GM12872 (cell line): ENCODE measurements at regions not wholly inside any gene's neighbourhood (a gene's known extent, or its start where the extent isn't known, plus 50 kb on each side); places are given as distances from the start of the nearest gene placed in this dataset.

Experiments used
- TF ChIP-seq, protein P1 (sequence below): IDR thresholded peaks from 3 replicates; pipeline ENCODE4 v1.5.1; 2011; ENCODE audit warnings: low read depth, mild to moderate bottlenecking, low read length, moderate library complexity; ENCODE audit not compliant: insufficient read depth

DNA sequence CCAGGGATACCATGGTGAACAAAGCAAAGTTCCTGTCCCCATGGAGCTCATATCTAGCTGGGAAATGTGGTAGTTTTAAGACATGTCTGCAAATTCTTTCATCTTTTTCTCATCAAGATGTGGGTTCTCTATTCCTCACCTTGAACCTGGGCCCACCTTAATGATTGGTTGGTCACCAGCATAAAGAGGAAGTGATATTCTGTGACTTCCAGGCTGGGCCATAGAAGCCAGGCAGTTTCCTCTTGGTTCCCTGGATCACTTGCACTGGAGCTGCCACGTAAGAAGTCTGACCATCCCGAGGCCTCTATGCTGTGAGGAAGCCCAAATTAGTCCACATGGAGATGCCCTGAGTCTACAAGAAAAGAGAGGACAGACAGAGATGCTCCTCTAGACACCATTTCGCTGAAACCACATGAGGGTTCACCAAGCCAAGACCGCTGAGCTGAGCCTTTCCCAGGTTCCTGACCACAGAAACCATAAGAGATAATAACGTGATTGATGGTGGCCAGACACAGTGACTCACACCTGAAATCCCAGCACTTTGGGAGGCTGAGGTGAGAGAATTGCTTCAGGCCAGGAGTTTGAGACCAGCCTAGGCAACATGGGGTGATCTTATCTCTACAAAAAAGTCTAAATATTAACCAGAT, 119.5 kb upstream of the ISX start:
- TF ChIP-seq, protein P1, sequence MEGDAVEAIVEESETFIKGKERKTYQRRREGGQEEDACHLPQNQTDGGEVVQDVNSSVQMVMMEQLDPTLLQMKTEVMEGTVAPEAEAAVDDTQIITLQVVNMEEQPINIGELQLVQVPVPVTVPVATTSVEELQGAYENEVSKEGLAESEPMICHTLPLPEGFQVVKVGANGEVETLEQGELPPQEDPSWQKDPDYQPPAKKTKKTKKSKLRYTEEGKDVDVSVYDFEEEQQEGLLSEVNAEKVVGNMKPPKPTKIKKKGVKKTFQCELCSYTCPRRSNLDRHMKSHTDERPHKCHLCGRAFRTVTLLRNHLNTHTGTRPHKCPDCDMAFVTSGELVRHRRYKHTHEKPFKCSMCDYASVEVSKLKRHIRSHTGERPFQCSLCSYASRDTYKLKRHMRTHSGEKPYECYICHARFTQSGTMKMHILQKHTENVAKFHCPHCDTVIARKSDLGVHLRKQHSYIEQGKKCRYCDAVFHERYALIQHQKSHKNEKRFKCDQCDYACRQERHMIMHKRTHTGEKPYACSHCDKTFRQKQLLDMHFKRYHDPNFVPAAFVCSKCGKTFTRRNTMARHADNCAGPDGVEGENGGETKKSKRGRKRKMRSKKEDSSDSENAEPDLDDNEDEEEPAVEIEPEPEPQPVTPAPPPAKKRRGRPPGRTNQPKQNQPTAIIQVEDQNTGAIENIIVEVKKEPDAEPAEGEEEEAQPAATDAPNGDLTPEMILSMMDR: no peak

DNA sequence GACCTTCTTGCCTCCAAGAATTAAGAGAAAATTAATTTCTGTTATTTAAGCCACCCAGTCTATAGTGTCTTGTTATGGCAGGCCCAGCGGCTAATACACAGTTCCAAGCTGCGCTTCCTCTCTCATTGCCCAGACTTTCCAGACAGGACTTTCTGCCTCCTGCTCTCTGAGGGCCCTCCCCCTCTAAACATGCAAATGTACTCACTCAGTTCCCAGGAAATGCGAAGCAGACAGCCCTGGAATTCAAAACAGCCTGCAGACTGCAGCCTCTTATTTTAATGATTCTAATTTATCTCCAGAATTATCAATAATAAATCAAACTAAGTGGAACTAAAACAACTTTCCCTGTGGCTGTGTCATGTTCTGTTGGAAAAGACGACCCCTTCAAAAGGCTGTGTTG, 115.5 kb upstream of the ISX start:
- TF ChIP-seq, protein P1: no peak

DNA sequence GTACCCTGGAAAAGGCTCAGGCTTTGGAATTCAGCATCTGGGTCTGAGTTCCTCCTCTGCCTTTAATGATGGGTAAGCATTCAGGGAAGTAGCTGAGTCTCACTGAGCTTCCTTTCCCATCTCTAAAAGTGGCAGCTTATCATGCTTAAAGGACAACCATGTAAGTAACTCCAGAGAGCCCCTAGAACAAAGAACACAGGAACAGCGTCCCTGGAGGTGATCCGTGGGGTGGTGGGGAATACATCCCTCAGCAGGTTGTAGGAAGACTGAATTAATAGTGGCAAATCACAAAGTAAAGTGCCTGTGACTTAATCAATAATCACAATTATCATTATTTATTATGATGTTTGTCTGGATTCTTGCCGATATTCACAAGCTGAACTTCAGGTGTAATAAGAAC, 114.7 kb upstream of the ISX start:
- TF ChIP-seq, protein P1: no peak

DNA sequence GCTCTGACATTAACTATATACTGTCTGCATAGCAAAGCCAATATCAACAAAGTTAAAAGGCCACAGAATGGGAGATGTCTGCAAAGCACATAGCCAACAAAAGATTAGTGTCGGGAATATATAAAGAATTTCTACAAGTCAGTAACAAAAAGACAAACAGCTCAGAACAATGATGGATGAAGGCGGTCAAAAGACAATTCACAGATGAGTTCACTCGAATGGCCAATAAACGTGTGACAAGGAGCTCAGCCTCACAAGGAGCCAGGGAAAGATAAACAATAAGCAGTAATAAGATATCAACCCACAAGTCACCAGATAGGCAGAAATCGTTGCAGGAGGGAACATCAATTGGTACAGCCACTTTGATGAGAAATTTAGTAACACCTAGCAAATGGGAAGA, 106.0 kb upstream of the ISX start:
- TF ChIP-seq, protein P1: no peak

DNA sequence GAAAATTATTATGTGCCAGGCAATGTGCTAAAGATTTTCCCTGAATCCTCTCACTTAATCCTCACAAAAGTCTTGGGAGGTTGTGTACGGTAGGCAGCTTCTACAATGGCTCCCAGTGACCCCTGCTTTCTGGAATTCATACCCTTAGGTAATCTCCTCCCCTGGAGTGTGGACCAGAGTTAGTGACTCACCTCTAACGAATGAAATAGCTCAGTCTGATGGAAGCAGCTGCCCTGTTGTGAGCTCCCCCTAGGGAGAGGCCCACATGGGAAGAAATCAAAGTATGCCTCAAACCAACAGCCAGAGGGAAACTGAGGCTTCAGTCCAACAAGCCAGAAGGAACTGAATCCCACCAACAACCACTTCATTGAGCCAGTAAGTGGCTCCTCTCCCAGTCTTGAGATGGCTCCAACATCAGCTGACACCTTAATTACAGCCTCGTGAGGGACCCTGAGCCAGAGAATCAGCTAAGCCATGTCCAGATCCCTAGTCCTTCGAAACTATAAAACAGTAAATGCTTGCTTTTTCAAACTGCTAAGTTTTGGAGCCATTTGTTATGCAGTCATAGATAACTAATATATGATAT, 98.9 kb upstream of the ISX start:
- TF ChIP-seq, protein P1: no peak

DNA sequence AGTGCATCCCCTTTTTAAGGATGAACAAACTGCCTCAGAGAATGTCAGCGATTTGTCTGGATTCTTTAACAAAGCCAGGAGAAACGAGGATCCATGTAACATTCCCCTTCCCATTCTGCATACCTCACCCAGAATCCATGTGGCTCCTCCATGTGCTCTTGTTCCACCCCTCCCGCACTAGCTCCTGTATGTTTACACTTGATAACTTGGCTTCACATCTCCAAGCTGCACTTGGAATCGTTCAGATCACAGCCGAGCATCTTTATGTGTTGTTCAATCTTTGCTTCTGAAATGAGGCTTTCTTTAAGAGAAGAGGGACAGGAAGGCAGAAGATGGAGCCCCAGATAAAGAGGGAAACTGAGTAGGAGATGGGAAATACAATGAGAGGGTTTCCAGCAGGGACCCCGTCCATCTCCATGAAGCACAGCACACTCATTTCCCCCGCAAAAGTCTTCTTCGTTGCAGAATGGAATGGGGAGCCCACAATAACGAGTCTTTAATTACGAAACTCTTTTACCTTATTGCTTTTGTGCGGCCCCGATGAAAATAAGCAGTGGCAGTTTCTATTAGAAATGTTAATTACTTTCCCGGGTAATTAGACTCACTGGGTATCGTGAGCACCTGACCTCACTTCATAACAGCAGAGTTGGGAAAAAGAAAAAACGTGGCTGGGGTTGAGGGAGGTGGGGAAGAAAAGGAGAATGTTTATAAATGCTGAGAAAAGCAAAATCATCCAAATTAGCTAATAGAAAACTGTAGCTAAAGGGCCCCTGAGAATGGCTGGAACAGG, 96.8 kb upstream of the ISX start:
- TF ChIP-seq, protein P1: no peak

DNA sequence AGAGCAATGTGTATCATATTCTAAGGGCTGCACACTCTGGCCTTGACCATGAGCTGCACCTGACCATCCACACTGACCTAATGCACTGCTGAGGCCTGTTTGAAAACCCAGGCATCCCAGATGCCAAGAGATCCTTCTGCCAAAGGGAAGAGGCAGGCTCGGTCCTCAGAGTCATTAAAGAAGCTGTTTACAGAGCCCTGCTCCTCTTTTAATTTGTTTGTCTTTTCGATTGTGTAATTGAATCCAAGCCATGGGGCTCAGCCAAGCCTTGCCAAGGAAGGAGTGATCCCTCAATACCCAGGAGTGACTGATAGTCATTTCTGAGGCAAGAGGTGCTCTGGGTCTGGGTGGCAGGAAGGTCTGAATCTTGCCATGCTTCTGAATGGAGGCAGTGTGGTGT, 94.5 kb upstream of the ISX start:
- TF ChIP-seq, protein P1: no peak
